Forelimb muscle (tissue), 1 donor: ENCODE measurements at regions not wholly inside any gene's neighbourhood (a gene's known extent, or its start where the extent isn't known, plus 50 kb on each side); places are given as distances from the start of the nearest gene placed in this dataset.

Experiments
- DNase-seq: peaks from one replicate; pipeline ENCODE4 v3.0.0-alpha.2; 2013; ENCODE audit warnings: low read depth

DNA sequence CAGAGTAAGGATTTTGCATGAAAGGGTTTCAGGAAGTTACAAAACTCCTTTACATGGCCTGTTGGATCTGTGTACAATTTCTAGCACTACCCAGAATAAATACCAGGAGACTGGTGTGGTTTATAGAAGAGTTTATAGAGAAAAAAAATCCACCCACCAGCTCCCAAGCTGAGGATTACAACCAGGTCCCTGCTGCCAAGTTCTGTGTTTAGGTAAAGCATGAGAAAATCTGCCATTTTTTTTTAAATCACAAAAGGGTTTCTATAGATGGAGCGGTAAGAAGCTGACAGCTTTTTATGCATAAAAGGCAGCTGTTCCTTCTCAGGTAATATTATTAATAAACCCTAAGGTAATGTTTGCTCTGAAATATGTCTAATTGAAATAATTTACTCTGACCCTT is 545.4 kb upstream of the ZEB2 start:
- no peak for DNase-seq

- no peak for DNase-seq
Observed at GRCh38 chr2:145064511-145064910, 544.6 kb upstream of the ZEB2 start.

GRCh38 chr2:145060876-145061275 is 541.0 kb upstream of the ZEB2 start:
- no peak for DNase-seq

DNA sequence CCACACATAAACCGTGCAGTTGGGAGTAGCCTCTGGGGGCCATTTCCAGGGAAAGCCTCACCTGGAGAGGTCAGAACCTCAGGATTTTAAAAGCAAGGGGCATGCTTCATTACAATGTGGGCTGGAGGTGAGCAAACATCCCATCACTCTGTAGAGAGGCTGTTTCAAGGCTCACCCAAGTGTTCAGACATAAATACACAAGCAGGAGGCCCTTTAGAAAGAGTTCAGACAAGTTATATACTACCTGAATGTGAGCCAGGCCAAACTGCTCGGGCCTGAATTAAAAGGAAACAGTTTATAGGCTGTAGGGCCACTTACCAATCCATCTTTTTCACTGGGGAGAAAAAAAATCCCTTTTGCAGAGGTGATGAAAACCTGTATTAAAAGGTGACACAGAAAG is 540.0 kb upstream of the ZEB2 start:
- no peak for DNase-seq

DNA sequence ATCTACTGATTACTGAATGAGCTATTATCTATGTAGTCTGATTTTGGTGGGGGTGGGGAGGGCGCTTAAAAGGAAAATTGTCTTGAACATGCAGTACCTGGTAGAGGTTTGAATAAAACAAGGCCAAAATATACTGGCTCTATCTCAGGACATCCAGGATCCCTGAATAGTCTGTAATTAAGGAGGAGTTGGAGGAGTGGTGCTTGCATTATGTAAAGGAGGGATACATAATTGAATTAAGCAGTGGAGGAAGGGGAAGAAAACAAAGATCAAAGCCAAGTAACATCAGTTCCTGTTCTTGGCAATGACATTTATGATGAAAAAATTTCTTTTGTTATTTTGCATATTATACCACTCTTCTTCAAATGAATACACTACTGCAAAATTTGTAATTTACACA is 539.4 kb upstream of the ZEB2 start:
- no peak for DNase-seq

GRCh38 chr2:145058457-145058856 is 538.5 kb upstream of the ZEB2 start:
- no peak for DNase-seq

DNA sequence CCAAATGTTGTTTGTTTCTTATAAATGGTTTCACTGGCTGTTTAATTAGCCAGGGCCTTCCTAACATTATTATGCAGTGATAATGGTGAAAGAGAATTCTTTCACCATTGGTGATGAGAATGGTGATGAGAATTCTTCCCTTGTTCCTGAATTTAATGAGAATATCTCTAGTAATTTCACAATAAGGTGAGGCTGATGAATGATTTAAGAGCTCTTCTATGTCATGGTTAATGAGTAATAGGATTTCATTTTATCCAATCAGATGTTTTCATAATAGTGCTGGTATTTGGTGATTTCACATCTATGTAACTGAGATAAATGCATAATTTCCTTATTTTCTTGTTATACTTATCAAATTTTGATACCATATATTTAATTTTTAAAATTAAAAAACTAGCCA is 535.7 kb upstream of the ZEB2 start:
- no peak for DNase-seq

GRCh38 chr2:145050134-145050533 is 530.2 kb upstream of the ZEB2 start:
- DNase-seq = no peak

DNA sequence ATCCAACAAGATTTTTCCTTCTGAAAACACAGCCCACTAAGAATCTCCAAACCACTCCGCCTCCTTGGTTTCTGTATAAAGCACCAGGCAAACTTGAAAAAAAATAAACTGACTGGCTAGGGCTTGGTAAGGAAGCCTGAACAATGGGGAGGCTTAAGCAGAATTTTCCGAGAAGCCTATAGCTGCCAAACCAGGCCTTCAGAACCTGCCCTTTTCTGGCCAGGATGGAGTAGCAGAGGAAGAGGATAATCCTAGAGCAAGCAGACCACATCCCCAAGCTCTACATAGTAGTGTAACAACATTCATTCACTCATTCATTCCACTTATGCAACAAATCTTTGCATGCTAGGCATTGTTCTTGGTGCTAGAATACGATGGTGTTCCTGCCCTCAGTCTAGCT is 529.6 kb upstream of the ZEB2 start:
- DNase-seq = no peak

GRCh38 chr2:145047554-145047953 is 527.6 kb upstream of the ZEB2 start:
- DNase-seq = no peak

GRCh38 chr2:145044491-145044890 is 524.6 kb upstream of the ZEB2 start:
- DNase-seq = no peak

DNA sequence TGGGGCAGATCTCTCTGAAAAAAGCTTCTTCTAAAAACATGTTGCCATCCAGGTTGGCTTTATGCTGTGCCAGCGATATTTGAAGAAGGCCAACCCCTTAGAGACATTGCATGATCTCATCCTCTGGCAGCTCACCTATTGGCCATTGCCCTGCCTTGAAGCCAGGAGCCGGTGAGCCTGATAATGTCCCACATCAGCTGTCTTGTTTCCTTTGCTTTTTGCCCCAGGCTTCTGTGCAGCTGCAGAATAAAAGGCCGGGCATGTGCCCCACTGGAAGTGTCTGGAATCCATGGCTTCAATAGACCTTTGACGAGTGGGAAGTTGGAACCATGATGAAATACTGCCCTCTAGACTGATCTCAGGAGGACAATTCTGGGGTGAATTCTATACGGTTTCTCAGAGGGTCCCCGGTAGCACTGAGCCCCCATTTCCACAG is 523.5 kb upstream of the ZEB2 start:
- no peak for DNase-seq

- no peak for DNase-seq
Observed at GRCh38 chr2:145041706-145042105, 521.8 kb upstream of the ZEB2 start.

DNA sequence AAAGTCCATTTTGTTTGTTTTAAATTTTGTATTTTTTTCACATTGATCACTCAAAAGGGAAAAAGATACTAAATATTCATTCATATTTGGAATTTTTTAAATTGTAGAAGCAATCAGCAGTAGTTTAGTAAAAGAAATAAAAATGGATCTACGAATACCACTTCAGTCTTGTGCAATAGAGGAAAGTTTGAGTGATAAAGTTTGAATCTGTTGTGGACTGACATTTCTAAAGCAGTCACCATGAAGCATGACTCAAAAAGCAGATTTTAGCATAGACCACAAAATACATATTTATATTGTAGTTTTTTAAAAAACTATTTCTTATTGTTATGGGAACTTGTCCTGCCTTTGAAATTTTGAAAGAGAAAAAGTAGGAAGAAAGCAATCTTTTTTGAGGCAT is 520.5 kb upstream of the ZEB2 start:
- no peak for DNase-seq

DNA sequence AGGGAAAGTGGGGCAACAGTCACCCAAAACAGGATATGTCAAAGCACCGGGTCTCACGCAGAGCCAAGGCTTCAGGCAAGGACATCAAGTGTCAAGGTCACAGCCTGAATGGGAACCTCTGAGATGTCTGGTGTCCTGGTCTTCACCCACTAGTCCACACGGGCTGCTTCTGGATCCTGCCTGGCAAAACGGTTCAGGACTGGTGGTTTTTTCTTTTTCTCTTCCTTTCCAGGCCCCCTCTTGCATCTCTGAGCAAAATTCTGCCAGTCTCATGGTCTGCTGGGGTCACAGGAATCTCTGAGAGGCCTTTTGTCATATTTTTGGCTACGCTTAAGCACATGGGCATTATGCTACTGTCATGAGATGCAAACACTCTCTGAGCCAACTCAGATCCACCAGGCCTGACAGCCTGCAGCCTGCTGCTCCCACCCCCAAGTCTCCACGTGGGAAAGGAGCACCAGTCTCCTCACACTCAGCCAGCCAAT is 518.2 kb upstream of the ZEB2 start:
- DNase-seq = no peak

DNA sequence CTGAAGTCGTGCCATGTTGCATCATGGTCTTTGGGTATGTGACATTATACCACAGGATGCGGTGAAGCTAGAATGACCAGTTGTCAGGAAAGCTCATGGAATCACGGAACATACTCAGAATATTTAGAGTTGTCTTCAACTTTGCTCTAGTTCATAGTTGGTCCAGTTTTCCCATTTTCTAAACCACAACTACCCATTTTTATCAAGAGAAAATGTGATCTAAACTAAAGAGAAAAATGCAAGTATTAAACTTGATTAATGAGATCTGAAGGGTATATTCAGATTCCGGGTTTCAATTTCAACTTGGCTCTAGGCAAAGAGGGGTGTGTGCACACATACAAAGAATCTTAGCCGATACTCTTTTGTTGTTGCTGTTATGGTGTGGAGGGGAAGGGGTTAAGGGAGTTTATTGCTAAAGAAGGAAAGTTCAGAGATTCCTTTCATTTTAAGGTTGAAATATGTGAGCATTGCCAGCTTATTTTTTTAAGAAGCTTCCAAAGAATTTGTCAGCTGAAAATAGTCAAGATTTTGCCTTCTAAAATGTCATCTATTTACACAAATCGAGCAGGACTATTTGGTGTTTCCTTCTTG is 516.6 kb upstream of the ZEB2 start:
- no peak for DNase-seq

- no peak for DNase-seq
Observed at GRCh38 chr2:145034511-145034910, 514.6 kb upstream of the ZEB2 start.

- DNase-seq = no peak
Observed at GRCh38 chr2:145033438-145033837, 513.5 kb upstream of the ZEB2 start.

DNA sequence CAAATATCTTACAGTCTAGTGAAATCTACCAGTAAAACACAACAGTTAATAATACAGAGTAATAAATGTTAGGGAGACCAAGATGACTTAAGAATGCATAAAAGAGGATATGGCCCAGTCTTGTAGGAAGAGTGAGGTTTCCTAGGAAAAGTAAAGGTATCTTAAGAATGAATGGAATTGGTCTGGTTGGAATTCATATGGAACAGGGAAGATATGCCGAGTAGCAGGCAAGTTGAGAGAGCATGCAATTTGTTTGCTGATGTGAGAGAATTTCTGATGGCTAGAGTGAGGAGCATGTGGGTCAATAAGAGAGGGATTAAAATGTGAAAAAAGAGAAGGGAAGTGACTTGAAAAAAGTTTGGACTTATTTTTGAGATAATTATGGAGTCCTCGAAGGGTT is 512.9 kb upstream of the ZEB2 start:
- no peak for DNase-seq

DNA sequence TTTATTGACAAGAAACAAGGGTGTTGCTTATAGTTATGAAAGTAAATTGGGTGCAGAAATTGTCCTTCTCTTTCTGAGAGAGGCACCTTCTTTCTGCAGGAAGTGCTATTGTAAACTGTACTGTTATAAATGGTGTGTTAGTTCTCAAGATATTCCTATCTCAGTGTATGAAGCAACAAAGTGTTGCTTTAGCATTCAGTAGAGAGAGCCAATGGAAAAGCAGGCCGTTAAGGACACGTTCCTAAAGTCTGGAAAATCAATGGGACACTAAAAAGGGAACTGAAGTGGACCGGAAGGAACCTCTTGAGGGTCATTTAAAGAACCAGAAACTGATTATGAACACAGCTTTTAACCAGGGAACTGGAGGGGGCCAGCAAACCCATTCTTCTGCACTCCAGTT is 510.0 kb upstream of the ZEB2 start:
- DNase-seq = no peak

- no peak for DNase-seq
Observed at GRCh38 chr2:145029081-145029480, 509.2 kb upstream of the ZEB2 start.

GRCh38 chr2:145028101-145028920 is 508.4 kb upstream of the ZEB2 start:
- DNase-seq = no peak
